DOHH2 (cell line): ENCODE measurements at regions not wholly inside any gene's neighbourhood (a gene's known extent, or its start where the extent isn't known, plus 50 kb on each side); places are given as distances from the start of the nearest gene placed in this dataset.

Source experiments
- CTCF ChIP-seq: fragments of 200-600 bp; sonication (generic); IDR thresholded peaks from one replicate; pipeline ENCODE4 v1.5.1; 2014; ENCODE audit warnings: antibody characterized with exemption, mild to moderate bottlenecking, low read depth, low read length; ENCODE audit not compliant: poor library complexity, severe bottlenecking
- EZH2phosphoT487 ChIP-seq: fragments of 200-600 bp; sonication (generic); IDR thresholded peaks from 2 replicates; pipeline ENCODE4 v1.6.1; 2017; ENCODE audit warnings: borderline replicate concordance, mild to moderate bottlenecking, antibody characterized with exemption, low read length, moderate library complexity, mixed read lengths

GRCh38 chr2:184413671-184414229 is 184.6 kb upstream of the ZNF804A start:
- TF ChIP-seq CTCF (no peak), EZH2phosphoT487 (no peak)
